Heart left ventricle (tissue), 13 donors: ENCODE measurements at regions not wholly inside any gene's neighbourhood (a gene's known extent, or its start where the extent isn't known, plus 50 kb on each side); places are given as distances from the start of the nearest gene placed in this dataset.

Source experiments
- CTCF ChIP-seq, 12 donors: fragments of 200-600 bp; sonication (generic) in 4 of 12; IDR thresholded peaks; one replicate each; pipeline versions ENCODE4 v1.5.0 to v1.8.0; 2018 to 2022; ENCODE audit warnings: antibody characterized with exemption in 12 of 12, mild to moderate bottlenecking in 5 of 12
- POLR2A ChIP-seq, 2 donors: fragments of 450-650 bp; IDR thresholded peaks; one replicate each; pipeline ENCODE4 v1.6.1; 2017; ENCODE audit warnings: antibody characterized with exemption in 2 of 2, mild to moderate bottlenecking in 2 of 2, moderate library complexity in 2 of 2
- donor health status: ischemic (EF 13 %, LVEDD 7.1; RV severe dilation, severe dysfunction).
- donor health status: DM: no; HTN: yes; CAD: no.
- donor health status: DM: no; HTN: no; CAD: no.
- donor health status: ischemic (EF 25% LVEDD 6.9; RV normal size, moderate dysfunction).
- donor health status: ischemic (EF 25% LVEDD 5.7; RV mildly dilated, moderate dysfunction).
- donor health status: ischemic (EF 35%, LVEDD 5.7; RV mildly dilated, moderate dysfunction).
- donor health status: nonischemic (EF 11% LVEDD 7.7; RV severe dilation, severe dysfunction).
- donor health status: DM: yes; HTN: yes; CAD: no.
- donor health status: PGD.
- donor health status: ischemic (EF 29% LVEDD 5.4; RV normal size, mild dysfunction).
- donor health status: nonischemic (EF 23%, LVEDD 6.1; RV moderate dilation, normal function).

GRCh38 chr7:23893176-23893941 lies 183.3 kb downstream of the STK31 start:
- no peak for TF ChIP-seq CTCF (IDR thresholded peaks at IDR 0.05)
- no peak for TF ChIP-seq POLR2A (IDR thresholded peaks at IDR 0.05)
